AG09309 (cell line): ENCODE measurements at regions not wholly inside any gene's neighbourhood (a gene's known extent, or its start where the extent isn't known, plus 50 kb on each side); places are given as distances from the start of the nearest gene placed in this dataset.

Experiments
- DNase-seq: peaks from one replicate; pipeline ENCODE4 v3.0.0-alpha.2; 2010; ENCODE audit warnings: low read depth
- H3K4me3 ChIP-seq: 2 replicates; pipeline ENCODE4 v1.5.1; 2011; ENCODE audit warnings: mild to moderate bottlenecking, low read depth, low read length, moderate library complexity; ENCODE audit not compliant: control insufficient read depth
- TF ChIP-seq, protein P1 (sequence below): IDR thresholded peaks from 2 replicates; pipeline ENCODE4 v1.5.1; 2011; ENCODE audit warnings: mild to moderate bottlenecking, low read depth, low read length, inconsistent platforms; ENCODE audit not compliant: insufficient read depth, control insufficient read depth; ENCODE audit errors: missing control alignments

DNA sequence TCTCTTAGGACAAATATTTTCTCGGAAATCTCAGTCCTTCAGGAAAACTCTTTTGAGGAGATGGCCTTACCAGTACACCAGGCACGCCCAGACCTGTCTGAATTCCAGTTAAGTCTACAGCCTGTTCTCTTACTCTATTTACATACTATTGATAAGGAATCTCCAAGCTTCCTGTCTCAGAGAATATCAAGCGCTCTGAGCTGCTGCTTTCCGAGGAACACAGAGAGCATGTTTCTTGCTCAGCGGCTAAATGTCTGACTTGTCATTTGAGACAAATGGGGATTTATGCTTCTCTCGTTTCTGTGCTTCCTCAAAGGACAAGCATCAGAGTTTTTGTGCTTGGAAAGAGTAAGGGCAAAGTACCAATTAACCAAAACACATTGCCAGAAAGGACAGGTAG is 112.4 kb upstream of the CCDC54 start:
- TF ChIP-seq, protein P1, sequence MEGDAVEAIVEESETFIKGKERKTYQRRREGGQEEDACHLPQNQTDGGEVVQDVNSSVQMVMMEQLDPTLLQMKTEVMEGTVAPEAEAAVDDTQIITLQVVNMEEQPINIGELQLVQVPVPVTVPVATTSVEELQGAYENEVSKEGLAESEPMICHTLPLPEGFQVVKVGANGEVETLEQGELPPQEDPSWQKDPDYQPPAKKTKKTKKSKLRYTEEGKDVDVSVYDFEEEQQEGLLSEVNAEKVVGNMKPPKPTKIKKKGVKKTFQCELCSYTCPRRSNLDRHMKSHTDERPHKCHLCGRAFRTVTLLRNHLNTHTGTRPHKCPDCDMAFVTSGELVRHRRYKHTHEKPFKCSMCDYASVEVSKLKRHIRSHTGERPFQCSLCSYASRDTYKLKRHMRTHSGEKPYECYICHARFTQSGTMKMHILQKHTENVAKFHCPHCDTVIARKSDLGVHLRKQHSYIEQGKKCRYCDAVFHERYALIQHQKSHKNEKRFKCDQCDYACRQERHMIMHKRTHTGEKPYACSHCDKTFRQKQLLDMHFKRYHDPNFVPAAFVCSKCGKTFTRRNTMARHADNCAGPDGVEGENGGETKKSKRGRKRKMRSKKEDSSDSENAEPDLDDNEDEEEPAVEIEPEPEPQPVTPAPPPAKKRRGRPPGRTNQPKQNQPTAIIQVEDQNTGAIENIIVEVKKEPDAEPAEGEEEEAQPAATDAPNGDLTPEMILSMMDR = no peak
- DNase-seq = no peak
- no peak overlapping the region for H3K4me3 ChIP-seq

DNA sequence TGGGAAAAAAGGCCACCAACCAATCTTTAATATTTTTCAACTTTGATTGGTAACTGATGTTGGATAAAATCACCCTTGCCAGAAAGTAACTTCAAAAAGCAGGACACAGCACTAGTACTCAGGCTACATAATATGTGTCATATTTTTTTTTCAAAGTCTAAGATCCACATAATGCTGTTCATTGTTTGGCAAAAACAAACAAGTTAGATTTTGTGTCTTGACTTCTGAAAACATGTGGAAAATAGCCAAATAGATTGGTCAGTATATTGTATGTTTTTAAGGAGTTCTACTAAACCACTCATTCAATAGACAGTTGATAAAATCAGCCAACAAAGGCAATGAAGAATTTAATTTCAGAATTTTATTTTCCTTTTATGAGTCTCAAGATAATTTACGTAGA is 111.7 kb upstream of the CCDC54 start:
- no peak for DNase-seq
- TF ChIP-seq, protein P1 = no peak
- no peak overlapping the region for H3K4me3 ChIP-seq

DNA sequence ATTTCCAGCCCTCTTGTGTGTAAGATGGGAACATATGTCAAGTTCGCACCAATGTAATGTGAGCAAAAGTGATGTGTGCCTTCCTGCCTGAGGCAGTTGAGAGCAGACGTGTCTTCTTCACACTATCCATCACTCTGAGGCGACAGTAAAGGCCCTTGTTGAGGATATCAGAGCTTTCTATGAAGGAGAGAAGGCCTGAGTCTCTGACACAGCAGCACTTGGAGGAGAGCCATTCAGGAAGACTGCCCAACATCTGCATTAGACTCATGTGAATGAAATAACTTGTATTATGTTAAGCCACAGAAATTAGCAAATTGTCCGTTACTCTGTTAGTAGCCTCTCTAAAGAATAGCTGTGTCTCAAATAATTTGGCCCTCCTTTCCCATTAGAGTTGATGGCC is 108.8 kb upstream of the CCDC54 start:
- DNase-seq = no peak
- TF ChIP-seq, protein P1 = no peak
- H3K4me3 ChIP-seq = no peak overlapping the region

DNA sequence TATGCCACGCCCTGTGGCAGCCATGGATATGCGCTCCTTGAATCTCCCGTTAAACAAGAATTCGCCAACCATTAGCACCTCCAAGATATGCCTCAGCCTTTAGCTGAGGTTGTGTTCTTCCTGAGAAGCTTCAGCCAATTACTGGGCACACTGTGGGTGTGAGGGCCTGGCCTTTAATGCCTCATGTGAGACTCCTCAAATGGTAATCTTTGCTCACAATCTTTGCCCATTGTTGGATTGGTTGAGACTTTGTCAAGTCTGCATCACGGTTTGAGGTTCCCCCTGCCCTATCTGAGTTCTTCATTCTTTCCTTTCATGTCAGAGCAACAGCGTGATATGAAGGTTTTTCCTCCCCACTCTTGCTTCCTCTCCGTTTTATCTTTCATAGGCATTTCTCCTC is 108.1 kb upstream of the CCDC54 start:
- no peak for DNase-seq
- no peak overlapping the region for H3K4me3 ChIP-seq
- TF ChIP-seq, protein P1 = no peak

DNA sequence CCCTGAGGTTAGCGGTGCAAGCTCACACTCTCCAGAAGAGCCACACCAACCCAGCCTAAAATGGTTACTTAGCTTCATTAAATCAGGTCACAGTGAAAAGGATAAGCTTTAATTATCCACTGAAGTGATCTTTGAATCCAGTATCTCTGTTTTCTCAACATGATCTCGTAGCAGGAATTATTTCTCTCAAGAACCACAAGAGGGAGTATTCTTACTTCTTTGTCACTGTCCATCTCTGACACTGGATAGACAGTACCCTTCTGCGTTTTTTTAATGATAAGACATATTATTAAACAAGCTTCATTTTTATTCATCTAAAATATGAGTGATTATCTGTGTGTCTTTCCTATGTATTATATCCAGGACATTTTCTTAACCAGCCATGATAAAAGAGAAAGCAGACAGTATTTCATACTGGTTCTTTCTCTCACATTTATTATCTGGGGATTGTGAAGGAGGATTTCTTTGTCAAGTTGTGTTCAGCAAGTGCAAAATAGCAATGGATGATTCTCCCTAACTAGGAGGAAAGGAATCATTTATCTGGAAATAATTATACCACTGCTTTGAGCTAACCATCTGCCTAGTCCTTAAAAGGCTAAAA is 105.4 kb upstream of the CCDC54 start:
- TF ChIP-seq, protein P1 = peak; percentile 52
- H3K4me3 ChIP-seq = no peak overlapping the region
- peak; percentile 14 for DNase-seq

DNA sequence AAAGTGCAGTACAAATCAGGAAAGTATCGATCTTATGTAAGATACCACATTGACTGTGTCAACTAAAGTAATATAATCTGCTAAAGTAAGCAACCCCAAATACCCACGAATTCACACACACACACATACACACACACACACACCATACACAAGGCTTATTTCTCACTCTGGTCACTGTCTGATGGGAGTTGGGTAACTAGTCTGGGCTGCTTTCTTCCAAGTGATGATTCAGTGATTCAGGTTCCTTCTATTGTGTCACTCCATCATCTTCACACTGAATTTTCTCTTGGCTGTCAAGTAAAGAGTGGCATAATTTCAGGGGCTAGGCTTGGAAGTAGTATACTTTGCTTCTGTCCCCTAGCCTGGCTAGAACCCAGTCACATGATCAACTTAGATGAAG is 104.8 kb upstream of the CCDC54 start:
- no peak for DNase-seq
- TF ChIP-seq, protein P1 = no peak

DNA sequence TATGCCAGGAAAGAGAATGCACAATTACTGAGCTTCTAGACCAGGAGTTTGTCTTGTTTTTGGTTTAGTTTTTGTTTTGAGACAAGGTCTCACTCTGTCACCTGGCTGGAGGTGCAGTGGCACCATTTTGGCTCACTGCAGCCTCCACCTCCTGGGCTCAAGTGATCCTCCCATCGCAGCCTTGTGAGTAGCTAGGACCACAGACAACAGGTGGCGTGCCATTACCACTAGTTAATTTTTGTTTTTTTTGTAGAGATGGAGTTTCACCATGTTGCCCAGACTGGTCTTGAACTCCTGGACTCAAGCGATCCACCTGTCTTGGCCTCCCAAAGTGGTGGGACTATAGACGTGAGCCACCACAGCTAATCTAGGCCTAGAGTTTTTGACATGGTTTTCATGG is 104.4 kb upstream of the CCDC54 start:
- TF ChIP-seq, protein P1 = peak; percentile 19
- H3K4me3 ChIP-seq = no peak overlapping the region
- no peak for DNase-seq

More for the DNA sequence above, 104.8 kb upstream of the CCDC54 start:
- no peak overlapping the region for H3K4me3 ChIP-seq
